GM21576 (cell line): ENCODE measurements at regions not wholly inside any gene's neighbourhood (a gene's known extent, or its start where the extent isn't known, plus 50 kb on each side); places are given as distances from the start of the nearest gene placed in this dataset.
"Not testable (repeated sequence)": the region's sequence is repeated elsewhere in the genome, so short reads cannot be mapped to it uniquely, and the experiment has no call there.

Experiments
- ATAC-seq: cut with Tn5 transposase; IDR thresholded peaks from one replicate; pipeline ENCODE4 v1.9.1; 2021; ENCODE audit warnings: mild to moderate bottlenecking, moderate library complexity; ENCODE audit not compliant: unreplicated experiment

DNA sequence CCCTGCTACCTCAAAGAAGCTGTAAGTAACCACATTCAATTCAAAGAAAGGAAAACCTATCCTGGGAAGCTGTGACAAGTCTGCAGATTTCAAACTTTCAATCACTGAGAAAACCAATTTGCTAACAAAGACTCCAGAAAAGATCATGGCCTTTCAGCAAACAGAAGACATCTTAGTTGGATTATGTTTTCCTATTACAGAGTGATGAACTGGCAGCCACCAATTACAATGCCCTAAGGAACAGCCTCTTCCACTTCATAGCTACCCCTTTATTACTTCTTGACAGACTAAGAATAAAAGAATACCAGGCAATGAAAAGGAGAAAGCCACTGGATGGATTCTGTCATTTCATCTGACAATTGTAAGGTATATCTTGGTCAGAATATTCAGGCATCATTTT, 128.2 kb upstream of the RASEF start:
- no peak for ATAC-seq

GRCh38 chr9:83189026-83189425, 126.1 kb upstream of the RASEF start:
- not testable (repeated sequence) for ATAC-seq

- ATAC-seq, result no peak
These were observed 125.3 kb upstream of the RASEF start for GRCh38 chr9:83188277-83188676.

DNA sequence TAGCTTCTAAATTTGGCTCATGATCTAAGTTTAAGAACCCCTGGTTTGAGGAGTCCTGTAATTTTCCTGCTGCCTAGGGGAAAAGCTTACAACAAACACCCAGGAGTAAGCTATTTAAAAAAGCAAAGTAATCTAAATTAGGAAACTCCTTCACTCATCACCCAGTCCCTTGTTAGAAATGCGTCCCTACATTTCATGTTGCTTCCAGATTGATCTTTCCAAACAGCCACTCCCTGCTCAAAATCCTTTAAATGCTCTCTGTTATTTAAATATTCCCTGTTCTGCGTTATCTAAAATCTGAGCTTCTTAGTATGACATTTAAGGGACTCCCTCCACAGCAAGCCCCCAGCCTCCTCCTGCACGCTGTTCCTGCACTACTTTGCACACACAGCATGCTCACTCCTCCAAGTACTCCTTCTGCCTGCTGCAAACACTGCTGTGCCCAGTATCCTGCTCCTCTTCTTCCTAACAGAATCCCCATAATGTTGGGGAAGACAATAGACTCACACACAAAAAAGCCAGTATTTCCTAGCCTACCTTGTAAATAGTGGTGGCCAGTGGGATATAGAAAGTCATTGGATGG, 123.3 kb upstream of the RASEF start:
- no peak for ATAC-seq

- no peak for ATAC-seq
These were observed 122.7 kb upstream of the RASEF start for GRCh38 chr9:83185488-83186154.

DNA sequence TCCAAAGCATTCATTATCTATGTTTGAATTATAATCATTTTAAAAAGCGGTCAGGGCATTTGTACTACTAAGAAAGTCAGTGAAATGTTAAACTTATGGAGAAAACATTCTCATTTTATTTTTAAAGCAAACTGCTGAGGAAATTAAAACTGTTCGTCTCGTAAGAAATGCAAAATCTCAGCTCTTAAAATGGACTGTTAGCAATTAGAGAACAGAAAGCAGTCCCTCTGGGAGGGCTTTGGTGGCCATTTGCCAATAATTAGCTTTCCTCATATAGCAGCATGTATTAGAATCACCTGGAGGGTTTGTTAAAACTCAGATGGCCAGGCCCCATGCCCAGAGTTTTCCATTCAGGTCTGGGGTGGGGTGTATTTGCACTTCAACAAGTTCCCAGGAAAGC, 120.7 kb upstream of the RASEF start:
- no peak for ATAC-seq

DNA sequence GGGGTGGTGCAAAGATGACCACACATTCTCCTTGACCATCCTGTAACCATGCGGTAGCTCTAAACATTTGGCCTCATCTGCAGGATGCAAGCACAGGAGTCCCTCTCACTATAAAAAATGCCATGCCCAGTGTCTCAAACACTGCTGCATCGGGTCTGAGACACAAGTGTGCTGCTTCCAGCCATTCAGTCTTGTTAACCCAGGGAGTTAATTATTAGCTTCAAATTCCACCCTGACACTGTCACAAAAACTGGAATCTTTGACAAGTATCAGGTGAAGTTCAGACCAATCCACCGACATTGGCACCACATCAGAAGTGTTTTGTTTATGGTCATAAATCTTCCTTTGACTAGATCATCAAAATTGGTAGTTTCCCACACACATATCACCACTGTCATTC, 119.1 kb upstream of the RASEF start:
- ATAC-seq, result no peak

- ATAC-seq, result no peak
These were observed 115.8 kb upstream of the RASEF start for GRCh38 chr9:83178717-83179116.

DNA sequence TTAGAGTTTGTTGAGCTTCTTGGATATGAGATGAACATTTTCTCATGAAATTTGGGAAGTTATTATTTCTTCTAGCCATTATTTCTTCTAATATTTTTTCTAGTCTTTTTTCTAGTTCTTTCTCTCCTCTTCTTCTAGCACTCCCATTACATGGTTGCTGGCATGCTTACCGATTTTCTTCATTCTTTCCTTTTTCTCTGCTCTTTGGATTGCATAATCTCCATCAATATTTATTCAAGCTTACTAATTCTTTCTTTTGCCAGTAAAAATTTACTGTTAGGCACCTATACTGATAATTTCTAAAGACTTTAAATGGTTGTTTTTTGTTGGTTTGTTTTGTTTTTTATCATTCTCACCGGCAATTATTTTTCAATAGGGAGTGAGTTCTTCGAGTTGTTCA, 114.8 kb upstream of the RASEF start:
- ATAC-seq, result no peak

DNA sequence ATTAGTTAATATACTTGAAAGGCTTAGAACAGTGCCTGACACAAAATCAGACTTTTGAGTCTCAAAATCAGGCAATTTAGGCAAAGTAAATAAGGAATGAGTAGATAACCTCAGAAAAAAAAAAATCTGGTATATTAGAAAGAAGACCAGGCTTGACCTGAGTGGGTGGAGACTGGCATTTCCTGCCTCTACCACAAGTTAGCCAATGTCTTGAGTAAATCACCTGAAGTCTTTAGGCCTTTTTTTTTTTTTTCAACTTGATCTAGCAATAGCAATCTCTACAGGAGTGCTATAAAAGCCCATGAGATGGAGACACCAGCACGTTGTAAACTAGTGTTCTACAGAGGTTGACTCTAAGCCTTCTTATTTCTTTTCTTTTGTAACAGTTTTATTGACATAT, 104.2 kb upstream of the RASEF start:
- no peak for ATAC-seq

DNA sequence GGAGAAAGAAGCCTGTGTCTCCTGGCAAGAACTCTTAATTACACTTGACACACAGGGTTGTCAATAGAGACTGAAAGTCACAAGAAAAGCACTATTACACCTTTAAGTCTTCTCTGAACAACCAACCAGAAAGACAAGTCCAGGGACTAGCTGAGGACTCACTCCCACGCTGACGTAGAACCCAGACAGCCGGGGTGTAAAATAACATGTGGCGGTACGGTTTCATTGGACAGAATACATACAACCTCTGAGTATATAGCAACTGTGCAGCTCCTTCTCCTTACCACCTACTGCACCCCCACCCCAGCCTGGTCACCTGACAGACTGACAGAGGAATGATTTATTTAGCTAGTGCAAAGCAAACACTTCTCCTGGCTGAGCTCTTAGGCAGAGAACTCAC, 103.4 kb upstream of the RASEF start:
- ATAC-seq, result no peak

GRCh38 chr9:83155733-83156132, 92.8 kb upstream of the RASEF start:
- no peak for ATAC-seq

DNA sequence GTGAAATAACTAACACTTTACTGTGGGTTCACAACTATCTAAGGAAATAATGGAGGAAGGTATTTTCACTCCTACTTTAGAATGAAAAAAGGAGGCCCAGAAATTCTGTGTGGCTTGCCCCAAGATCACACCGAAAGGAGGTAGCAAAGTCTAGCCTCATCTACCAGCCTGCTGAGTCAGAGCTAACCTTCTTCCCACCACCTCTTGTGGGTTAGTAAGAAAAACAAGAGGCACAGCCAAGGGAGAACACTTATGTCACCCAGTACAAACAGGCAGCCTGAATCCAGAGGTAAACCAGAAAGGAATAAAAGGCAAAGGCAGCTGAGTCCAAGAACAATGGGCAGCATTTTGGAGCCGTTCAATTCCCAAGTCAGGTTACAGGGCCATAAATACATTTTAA, 91.9 kb upstream of the RASEF start:
- ATAC-seq, result no peak

- peak; percentile 97 for ATAC-seq
These were observed 91.3 kb upstream of the RASEF start for GRCh38 chr9:83154087-83154736.

- ATAC-seq, result no peak
These were observed 90.1 kb upstream of the RASEF start for GRCh38 chr9:83153030-83153429.

GRCh38 chr9:83151627-83152137, 88.7 kb upstream of the RASEF start:
- no peak for ATAC-seq

GRCh38 chr9:83147315-83148149, 84.6 kb upstream of the RASEF start:
- ATAC-seq, result no peak

GRCh38 chr9:83146325-83146724, 83.4 kb upstream of the RASEF start:
- no peak for ATAC-seq

- ATAC-seq, result no peak
These were observed 81.5 kb upstream of the RASEF start for GRCh38 chr9:83144492-83144891.

DNA sequence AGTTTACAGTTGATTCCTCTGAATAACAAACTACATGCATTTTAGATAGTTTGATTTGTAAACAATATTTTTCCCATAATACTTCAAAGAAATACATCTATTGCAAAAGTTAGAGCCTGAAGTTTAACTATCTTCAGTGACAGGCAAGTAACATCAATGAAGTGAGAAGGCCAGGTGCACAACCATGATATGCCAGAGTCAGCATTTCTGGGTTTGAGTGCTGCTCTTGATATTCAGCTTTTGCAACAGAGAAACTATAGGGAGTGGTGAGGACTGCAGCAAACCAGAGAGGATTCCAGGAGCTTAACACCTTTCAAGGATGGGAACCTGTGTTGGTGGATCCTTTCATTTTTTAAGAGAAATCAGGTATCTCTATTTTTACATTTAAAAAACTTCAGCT, 79.4 kb upstream of the RASEF start:
- no peak for ATAC-seq

- ATAC-seq, result no peak
These were observed 78.9 kb upstream of the RASEF start for GRCh38 chr9:83141887-83142286.
